Activated CD8-positive, alpha-beta T cell treated with anti-CD3 and anti-CD28 coated beads for 36 hours (primary cell): ENCODE measurements at regions not wholly inside any gene's neighbourhood (a gene's known extent, or its start where the extent isn't known, plus 50 kb on each side); places are given as distances from the start of the nearest gene placed in this dataset.

Experiments used
- ATAC-seq: fragments of 200-7000 bp; cut with Tn5 transposase; one replicate; pipeline ENCODE4 v1.10.0; 2021; ENCODE audit warnings: mild to moderate bottlenecking, moderate library complexity
- CTCF ChIA-PET: fragments of 350-600 bp; sonication (Branson Sonifier 250); formaldehyde crosslinking; loops from one replicate; lab custom pipeline; 2021; ENCODE audit warnings: antibody characterized with exemption; lab: Charles Lee
- POLR2A ChIA-PET: fragments of 350-600 bp; sonication (Branson Sonifier 250); formaldehyde crosslinking; loops from one replicate; lab custom pipeline; 2021; ENCODE audit warnings: antibody characterized with exemption; lab: Charles Lee
- DNase-seq: peaks from one replicate; pipeline ENCODE4 v3.0.0-alpha.2; 2020
- H3K27ac Mint-ChIP-seq: one replicate; pipeline ENCODE4 v1.8.0; 2021; ENCODE audit warnings: mild to moderate bottlenecking, mixed read lengths
- H3K27me3 Mint-ChIP-seq: one replicate; pipeline ENCODE4 v1.8.0; 2021; ENCODE audit warnings: mixed read lengths
- H3K36me3 Mint-ChIP-seq: one replicate; pipeline ENCODE4 v1.8.0; 2021; ENCODE audit warnings: low read depth, mixed read lengths
- H3K4me1 Mint-ChIP-seq: one replicate; pipeline ENCODE4 v1.8.0; 2021; ENCODE audit warnings: low read depth, mixed read lengths
- H3K4me3 Mint-ChIP-seq: one replicate; pipeline ENCODE4 v1.8.0; 2021; ENCODE audit warnings: mild to moderate bottlenecking, moderate library complexity, mixed read lengths
- H3K9me3 Mint-ChIP-seq: one replicate; pipeline ENCODE4 v1.8.0; 2021; ENCODE audit warnings: mixed read lengths
- CTCF ChIP-seq: fragments of 200-600 bp; IDR thresholded peaks from one replicate; pipeline ENCODE4 v1.8.0; 2022; ENCODE audit warnings: antibody characterized with exemption, mild to moderate bottlenecking
- intact Hi-C: fragments of 100-400 bp; cut with micrococcal nuclease; formaldehyde crosslinking; loops from one replicate; pipeline ENCODE4 v1.10.0; 2022

DNA sequence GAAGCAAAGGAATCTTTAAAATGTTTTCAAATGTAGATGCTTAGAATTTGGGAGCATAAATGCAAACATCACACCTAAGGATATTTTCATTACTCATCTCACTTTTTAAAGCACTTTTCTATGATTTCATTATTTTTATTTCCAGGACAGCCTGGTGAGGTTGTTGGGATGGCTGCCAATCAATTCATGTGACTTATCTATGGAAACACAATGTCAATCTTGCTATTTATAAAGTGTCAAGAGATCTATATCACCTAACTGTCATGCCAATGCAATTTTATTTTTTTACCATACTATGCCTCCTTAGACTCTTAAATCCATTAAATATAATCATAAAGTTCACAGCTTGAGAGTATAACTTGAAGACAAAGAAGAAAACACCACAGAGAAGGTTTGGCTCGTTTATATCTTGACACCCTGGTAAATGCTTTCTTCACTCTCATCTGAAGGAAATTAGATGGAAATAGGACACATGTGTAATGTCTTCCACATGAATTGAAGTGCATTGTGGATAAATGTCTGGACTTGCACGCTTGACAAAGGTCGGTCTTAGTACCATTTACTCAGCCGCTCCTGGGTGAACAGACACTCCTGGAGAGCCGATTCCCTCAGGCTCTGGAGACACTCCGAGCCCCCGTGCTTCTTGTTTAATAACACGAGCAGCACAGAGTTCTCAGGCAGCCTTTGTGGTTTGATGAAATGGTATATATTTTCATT lies 425.7 kb upstream of the FAT1 start:
- Mint-ChIP-seq H3K27ac (no peak overlapping the region), H3K27me3 (no peaks in the 10 kb centered on the region), H3K9me3 (peaks cover 6% of the 10 kb centered on the region), H3K4me1 (no peaks in the 10 kb centered on the region), H3K4me3 (no peak overlapping the region), H3K36me3 (no peaks in the 10 kb centered on the region)
- ATAC-seq (no peak), DNase-seq (no peak)
- ChIA-PET POLR2A (no interaction called here), CTCF (no interaction called here)
- intact Hi-C loops: no loop called here
- TF ChIP-seq CTCF: no peak

- Mint-ChIP-seq H3K27me3 (no peaks in the 10 kb centered on the region), H3K36me3 (no peaks in the 10 kb centered on the region), H3K4me3 (no peak overlapping the region), H3K4me1 (no peaks in the 10 kb centered on the region), H3K9me3 (peaks cover 5% of the 10 kb centered on the region), H3K27ac (no peak overlapping the region)
- POLR2A ChIA-PET: no interaction called here
- TF ChIP-seq CTCF: no peak
- intact Hi-C loops: no loop called here
- ATAC-seq (no peak), DNase-seq (no peak)
- CTCF ChIA-PET: no interaction called here
Observed at GRCh38 chr4:187157380-187157958, 433.8 kb upstream of the FAT1 start.

GRCh38 chr4:187158003-187158402 lies 434.3 kb upstream of the FAT1 start:
- no peak overlapping the region for H3K27ac Mint-ChIP-seq
- CTCF ChIA-PET: no interaction called here
- no peak overlapping the region for H3K4me3 Mint-ChIP-seq
- no peaks in the 10 kb centered on the region for H3K4me1 Mint-ChIP-seq
- POLR2A ChIA-PET: no interaction called here
- intact Hi-C loops: no loop called here
- peaks cover 5% of the 10 kb centered on the region for H3K9me3 Mint-ChIP-seq
- DNase-seq (no peak), ATAC-seq (no peak)
- TF ChIP-seq CTCF: no peak
- no peaks in the 10 kb centered on the region for H3K27me3 Mint-ChIP-seq
- no peaks in the 10 kb centered on the region for H3K36me3 Mint-ChIP-seq

DNA sequence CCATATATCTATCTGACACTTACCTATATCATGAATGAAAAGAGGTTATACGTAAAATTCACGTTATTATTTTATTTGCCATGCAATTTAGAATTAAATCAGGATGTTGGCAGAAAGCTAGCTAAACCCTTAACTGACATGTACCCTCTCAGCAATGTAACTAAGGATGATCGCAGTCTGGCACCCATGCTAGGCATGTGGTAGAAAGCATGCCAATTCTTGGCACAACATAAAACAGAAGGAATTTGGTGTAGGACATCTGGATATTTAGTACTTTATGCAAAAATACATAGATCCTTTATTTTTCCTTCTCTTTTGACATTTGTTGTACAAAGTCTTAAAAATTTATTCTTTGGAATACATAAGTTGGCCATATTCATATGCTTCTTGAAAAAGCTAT lies 436.8 kb upstream of the FAT1 start:
- Mint-ChIP-seq H3K9me3 (peaks cover 6% of the 10 kb centered on the region), H3K4me3 (no peak overlapping the region), H3K27ac (no peak overlapping the region), H3K27me3 (no peaks in the 10 kb centered on the region), H3K36me3 (no peaks in the 10 kb centered on the region), H3K4me1 (no peaks in the 10 kb centered on the region)
- ChIA-PET POLR2A (no interaction called here), CTCF (no interaction called here)
- no peak for TF ChIP-seq CTCF
- intact Hi-C loops: no loop called here
- ATAC-seq (no peak), DNase-seq (no peak)

- no peak for TF ChIP-seq CTCF
Observed at GRCh38 chr4:187166886-187167512, 443.3 kb upstream of the FAT1 start.

More at GRCh38 chr4:187166886-187167512, 443.3 kb upstream of the FAT1 start:
- POLR2A ChIA-PET: interaction anchor here (0.6 kb wide), 1 partner anchor 633 kb away, joined by 4 read pairs; no protein-coding TSS in a partner anchor
- CTCF ChIA-PET: no interaction called here
- Mint-ChIP-seq H3K27me3 (no peaks in the 10 kb centered on the region), H3K4me1 (no peaks in the 10 kb centered on the region), H3K4me3 (no peak overlapping the region), H3K36me3 (no peaks in the 10 kb centered on the region), H3K27ac (no peak overlapping the region), H3K9me3 (peaks cover 1% of the 10 kb centered on the region)
- DNase-seq (no peak), ATAC-seq (no peak)
- intact Hi-C loops: no loop called here
